Testis (tissue), 2 donors: ENCODE measurements at regions not wholly inside any gene's neighbourhood (a gene's known extent, or its start where the extent isn't known, plus 50 kb on each side); places are given as distances from the start of the nearest gene placed in this dataset.
"Not testable (repeated sequence)": the region's sequence is repeated elsewhere in the genome, so short reads cannot be mapped to it uniquely, and the experiment has no call there.

Experiments
- POLR2A ChIP-seq: fragments of 450-650 bp; IDR thresholded peaks from one replicate; pipeline ENCODE4 v1.6.1; 2017; ENCODE audit warnings: antibody characterized with exemption, mild to moderate bottlenecking, moderate library complexity
- TF ChIP-seq, protein P1 (sequence below), 3 experiments: fragments of 450-650 bp in 2 of 3; fragments of 200-600 bp in 1 of 3; sonication (generic) in 1 of 3; IDR thresholded peaks; one replicate each; pipeline ENCODE4 v1.5.1; 2016 to 2019; ENCODE audit warnings: antibody characterized with exemption in 3 of 3, mild to moderate bottlenecking in 2 of 3, moderate library complexity in 1 of 3

DNA sequence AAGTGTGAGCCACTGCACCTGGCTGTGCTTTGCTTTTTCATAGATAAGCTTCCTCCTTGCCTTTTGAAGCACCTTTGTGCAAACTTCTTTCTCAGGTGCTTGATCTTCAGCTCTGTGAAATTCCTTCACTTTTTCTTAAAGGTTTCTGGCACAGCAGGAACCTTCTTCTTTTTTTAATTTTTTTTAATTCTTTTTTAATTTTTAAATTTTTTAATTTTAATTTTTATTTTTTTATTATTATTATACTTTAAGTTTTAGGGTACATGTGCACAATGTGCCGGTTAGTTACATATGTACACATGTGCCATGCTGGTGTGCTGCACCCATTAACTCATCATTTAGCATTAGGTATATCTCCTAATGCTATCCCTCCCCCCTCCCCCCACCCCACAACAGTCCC, 161.0 kb upstream of the ROPN1 start:
- TF ChIP-seq, protein P1, sequence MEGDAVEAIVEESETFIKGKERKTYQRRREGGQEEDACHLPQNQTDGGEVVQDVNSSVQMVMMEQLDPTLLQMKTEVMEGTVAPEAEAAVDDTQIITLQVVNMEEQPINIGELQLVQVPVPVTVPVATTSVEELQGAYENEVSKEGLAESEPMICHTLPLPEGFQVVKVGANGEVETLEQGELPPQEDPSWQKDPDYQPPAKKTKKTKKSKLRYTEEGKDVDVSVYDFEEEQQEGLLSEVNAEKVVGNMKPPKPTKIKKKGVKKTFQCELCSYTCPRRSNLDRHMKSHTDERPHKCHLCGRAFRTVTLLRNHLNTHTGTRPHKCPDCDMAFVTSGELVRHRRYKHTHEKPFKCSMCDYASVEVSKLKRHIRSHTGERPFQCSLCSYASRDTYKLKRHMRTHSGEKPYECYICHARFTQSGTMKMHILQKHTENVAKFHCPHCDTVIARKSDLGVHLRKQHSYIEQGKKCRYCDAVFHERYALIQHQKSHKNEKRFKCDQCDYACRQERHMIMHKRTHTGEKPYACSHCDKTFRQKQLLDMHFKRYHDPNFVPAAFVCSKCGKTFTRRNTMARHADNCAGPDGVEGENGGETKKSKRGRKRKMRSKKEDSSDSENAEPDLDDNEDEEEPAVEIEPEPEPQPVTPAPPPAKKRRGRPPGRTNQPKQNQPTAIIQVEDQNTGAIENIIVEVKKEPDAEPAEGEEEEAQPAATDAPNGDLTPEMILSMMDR (IDR thresholded peaks at IDR 0.05) = not testable (repeated sequence)
- not testable (repeated sequence) for TF ChIP-seq POLR2A
